GM12875 (cell line): ENCODE measurements at regions not wholly inside any gene's neighbourhood (a gene's known extent, or its start where the extent isn't known, plus 50 kb on each side); places are given as distances from the start of the nearest gene placed in this dataset.

Source experiments
- H3K4me3 ChIP-seq: one replicate; pipeline ENCODE4 v1.5.1; 2011; ENCODE audit warnings: low read depth, low read length, control low read depth
- TF ChIP-seq, protein P1 (sequence below): IDR thresholded peaks from 2 replicates; pipeline ENCODE4 v1.5.1; 2011; ENCODE audit warnings: low read depth, mild to moderate bottlenecking, control low read depth, inconsistent platforms, low read length, moderate library complexity, borderline replicate concordance; ENCODE audit not compliant: insufficient read depth

DNA sequence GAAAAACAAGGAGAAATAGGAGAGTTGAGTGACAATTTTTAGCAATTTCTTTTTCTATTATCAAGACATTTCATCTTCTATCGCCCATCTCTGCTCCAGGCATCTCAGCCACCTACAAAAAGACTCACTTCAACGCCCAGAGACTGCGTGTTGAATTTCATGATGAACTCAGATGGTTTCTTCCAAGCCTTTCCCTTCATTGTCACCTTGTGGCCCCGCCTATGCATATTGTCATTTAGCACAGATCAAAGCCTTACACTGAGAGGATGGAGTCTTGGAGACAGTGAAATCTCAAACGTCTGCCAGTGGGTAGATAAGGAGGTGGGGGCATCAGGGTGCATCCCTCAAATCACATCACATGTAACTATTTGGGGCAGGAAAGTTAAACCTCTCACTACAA lies 319.4 kb downstream of the SIPA1L2 start:
- TF ChIP-seq, protein P1, sequence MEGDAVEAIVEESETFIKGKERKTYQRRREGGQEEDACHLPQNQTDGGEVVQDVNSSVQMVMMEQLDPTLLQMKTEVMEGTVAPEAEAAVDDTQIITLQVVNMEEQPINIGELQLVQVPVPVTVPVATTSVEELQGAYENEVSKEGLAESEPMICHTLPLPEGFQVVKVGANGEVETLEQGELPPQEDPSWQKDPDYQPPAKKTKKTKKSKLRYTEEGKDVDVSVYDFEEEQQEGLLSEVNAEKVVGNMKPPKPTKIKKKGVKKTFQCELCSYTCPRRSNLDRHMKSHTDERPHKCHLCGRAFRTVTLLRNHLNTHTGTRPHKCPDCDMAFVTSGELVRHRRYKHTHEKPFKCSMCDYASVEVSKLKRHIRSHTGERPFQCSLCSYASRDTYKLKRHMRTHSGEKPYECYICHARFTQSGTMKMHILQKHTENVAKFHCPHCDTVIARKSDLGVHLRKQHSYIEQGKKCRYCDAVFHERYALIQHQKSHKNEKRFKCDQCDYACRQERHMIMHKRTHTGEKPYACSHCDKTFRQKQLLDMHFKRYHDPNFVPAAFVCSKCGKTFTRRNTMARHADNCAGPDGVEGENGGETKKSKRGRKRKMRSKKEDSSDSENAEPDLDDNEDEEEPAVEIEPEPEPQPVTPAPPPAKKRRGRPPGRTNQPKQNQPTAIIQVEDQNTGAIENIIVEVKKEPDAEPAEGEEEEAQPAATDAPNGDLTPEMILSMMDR = no peak
- H3K4me3 ChIP-seq = no peak overlapping the region

DNA sequence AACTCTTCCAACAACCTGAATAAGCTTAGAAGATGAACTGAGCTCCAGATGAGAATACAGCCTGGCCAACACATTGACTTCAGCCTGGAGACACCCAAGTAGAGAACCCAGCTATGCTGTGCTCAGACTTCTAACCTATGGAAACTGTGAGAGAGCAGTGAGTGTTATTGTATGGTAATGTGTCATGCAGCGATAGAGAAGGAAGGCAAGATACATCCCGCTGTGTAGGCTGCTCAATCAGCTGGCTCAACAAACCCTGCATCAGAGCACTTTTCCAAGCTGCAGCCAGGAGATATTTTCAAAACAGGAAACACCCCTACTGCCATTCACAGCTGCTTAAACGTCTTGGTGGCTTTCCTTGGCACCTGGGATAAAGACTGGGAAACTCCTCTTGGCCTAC lies 321.3 kb downstream of the SIPA1L2 start:
- H3K4me3 ChIP-seq = no peak overlapping the region
- TF ChIP-seq, protein P1 = no peak

DNA sequence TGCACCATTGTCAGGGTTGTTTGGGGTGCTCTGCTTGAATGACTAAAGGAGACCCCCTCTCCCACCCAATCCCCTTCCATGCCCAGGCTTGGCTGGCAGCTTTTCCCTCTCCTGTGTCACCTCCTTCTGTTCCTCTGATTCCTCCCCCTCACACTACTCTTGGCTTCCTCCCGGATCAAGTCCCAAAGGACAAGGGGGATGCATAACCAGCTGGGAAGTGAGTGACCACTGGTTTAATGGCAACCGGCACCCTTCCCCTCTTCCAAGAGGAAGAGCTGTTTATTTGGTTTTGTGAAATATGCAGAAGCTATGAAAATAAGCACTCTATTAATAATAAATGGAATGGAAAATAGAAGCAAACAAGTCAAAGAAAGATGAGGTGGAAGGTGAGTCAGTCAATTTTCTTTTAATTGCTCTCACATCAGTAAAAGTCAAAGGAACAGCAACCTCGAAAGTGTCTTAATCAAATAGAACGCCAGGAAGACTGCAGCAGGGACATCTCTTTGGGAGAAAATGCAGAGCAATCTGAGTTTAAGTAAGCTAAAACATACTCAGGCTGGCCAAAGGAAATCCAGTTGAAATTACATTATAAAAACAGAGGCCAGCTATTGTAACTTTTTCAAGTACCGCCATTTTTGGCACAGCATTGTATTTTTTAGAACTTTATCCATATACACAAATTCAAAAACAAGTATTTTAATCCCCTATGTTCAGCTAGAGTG lies 322.5 kb downstream of the SIPA1L2 start:
- H3K4me3 ChIP-seq = no peak overlapping the region
- TF ChIP-seq, protein P1 = no peak

DNA sequence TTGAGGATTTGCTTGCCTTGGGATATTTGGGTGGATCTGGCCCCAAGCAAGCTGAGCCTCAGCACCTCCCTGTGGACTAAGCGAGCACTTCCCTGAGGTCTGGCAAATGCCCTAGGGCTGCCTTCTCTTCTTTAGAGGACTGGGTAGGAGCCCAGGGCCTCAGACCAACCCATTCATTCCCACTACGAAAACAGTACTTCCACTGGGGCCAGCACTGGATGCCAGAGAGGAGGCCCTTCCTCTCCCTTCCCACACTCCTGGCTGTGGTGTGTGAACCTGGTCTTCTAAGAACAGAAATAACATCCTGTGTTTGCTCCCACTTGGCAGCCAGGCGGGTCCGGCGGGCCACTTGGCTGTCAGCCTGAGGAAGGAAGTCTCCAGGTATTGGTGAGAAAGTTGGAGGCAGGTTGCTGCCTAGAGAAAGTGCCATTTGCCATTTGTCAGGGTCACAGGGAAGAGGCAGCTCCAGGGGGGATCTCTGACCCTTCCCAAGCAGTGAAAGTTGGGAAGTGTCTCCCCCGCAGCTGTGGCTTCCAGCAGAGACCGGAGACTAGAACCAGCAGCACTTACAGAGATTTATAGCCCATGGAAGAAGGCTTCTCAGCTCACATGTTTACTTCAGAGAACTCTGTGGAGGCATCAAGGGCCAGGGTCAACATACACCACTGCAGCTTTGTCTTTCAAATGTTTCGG lies 323.5 kb downstream of the SIPA1L2 start:
- H3K4me3 ChIP-seq = no peak overlapping the region
- TF ChIP-seq, protein P1 = no peak

DNA sequence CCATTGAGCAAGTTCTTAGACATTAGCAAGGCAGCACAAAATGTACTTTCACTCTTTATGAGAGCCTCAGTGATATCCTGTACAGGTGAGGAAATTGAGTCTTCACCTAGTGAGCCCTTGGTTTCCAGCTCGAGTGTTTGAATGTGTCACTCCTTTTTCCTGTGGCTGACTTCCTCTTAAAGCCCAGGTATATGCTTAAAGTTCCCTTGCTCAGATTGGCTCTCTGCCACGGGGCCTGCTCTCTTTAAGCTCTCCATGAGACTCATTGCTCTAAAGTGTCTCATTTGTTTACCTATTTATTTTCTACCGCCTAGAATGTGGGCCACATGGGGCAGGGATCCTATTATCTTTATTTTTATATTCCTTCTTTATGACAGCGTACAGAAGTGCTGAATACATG lies 324.9 kb downstream of the SIPA1L2 start:
- H3K4me3 ChIP-seq = no peak overlapping the region
- TF ChIP-seq, protein P1 = no peak

DNA sequence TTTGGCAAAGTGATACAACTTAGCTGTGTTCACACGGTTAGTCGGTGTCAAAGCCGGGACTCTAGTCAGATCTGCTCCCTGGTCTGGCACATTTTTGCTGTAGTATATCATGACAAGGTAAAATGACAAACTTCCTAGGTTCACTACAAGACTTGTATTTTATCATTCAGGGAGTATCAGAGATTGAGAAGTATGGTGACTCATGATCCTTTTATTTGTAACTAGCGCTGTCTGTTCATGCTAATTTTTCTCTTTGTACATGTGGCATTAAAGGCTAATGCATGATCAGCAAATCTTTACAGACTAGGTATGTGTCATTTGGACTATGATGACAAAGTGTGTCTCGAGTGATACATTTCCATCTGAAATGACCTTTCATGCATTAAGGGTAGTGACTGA lies 326.7 kb downstream of the SIPA1L2 start:
- TF ChIP-seq, protein P1 = no peak
- no peak overlapping the region for H3K4me3 ChIP-seq
